SK-N-SH treated with all-trans-retinoic acid at 6 μM for 48 hours (cell line): ENCODE measurements at regions not wholly inside any gene's neighbourhood (a gene's known extent, or its start where the extent isn't known, plus 50 kb on each side); places are given as distances from the start of the nearest gene placed in this dataset.

Source experiments
- ATAC-seq: fragments of 200-7000 bp; cut with Tn5 transposase; 3 replicates; pipeline ENCODE4 v1.9.1; 2020; ENCODE audit warnings: mild to moderate bottlenecking, moderate library complexity
- ARNTL ChIP-seq: fragments of 450-650 bp; formaldehyde crosslinking; IDR thresholded peaks from 2 replicates; pipeline ENCODE4 v1.5.0; 2020; ENCODE audit warnings: low read depth, mild to moderate bottlenecking, moderate library complexity, borderline replicate concordance
- BACH2 ChIP-seq: fragments of 250-450 bp; sonication (Bioruptor Pico); IDR thresholded peaks from 2 replicates; pipeline ENCODE4 v1.9.0; 2021; ENCODE audit warnings: mild to moderate bottlenecking, borderline replicate concordance
- CSDC2 ChIP-seq: fragments of 250-450 bp; sonication (Bioruptor Pico); IDR thresholded peaks from 2 replicates; pipeline ENCODE4 v1.5.0; 2020; ENCODE audit warnings: mild to moderate bottlenecking, moderate library complexity
- ESRRG ChIP-seq: fragments of 250-450 bp; sonication (Bioruptor Pico); IDR thresholded peaks from 2 replicates; pipeline ENCODE4 v1.6.1; 2021; ENCODE audit warnings: mild to moderate bottlenecking
- GLIS3 ChIP-seq: fragments of 250-450 bp; sonication (Bioruptor Pico); IDR thresholded peaks from 2 replicates; pipeline ENCODE4 v1.5.0; 2020; ENCODE audit warnings: mild to moderate bottlenecking, moderate library complexity
- ISL1 ChIP-seq: fragments of 250-450 bp; sonication (Bioruptor Pico); IDR thresholded peaks from 2 replicates; pipeline ENCODE4 v2.1.2; 2022; ENCODE audit warnings: mild to moderate bottlenecking, moderate library complexity
- OSR1 ChIP-seq: fragments of 250-450 bp; sonication (Bioruptor Pico); IDR thresholded peaks from 2 replicates; pipeline ENCODE4 v1.8.0; 2022; ENCODE audit warnings: moderate library complexity, mild to moderate bottlenecking, inconsistent platforms
- RARB ChIP-seq: fragments of 250-450 bp; sonication (Bioruptor Pico); IDR thresholded peaks from 2 replicates; pipeline ENCODE4 v1.8.0; 2021; ENCODE audit warnings: mild to moderate bottlenecking, moderate library complexity
- SNAI2 ChIP-seq: fragments of 250-450 bp; sonication (Bioruptor Pico); IDR thresholded peaks from 2 replicates; pipeline ENCODE4 v1.5.0; 2020; ENCODE audit warnings: mild to moderate bottlenecking, moderate library complexity
- TCF4 ChIP-seq: fragments of 250-450 bp; sonication (Bioruptor Pico); IDR thresholded peaks from 2 replicates; pipeline ENCODE4 v1.8.0; 2021; ENCODE audit warnings: mild to moderate bottlenecking, moderate library complexity, borderline replicate concordance
- TOX ChIP-seq: fragments of 250-450 bp; sonication (Bioruptor Pico); IDR thresholded peaks from 2 replicates; pipeline ENCODE4 v1.8.0; 2021; ENCODE audit warnings: mild to moderate bottlenecking, moderate library complexity, borderline replicate concordance
- ZC3H10 ChIP-seq: fragments of 250-450 bp; sonication (Bioruptor Pico); IDR thresholded peaks from 2 replicates; pipeline ENCODE4 v1.5.1; 2021; ENCODE audit warnings: mild to moderate bottlenecking, moderate library complexity
- ZFP3 ChIP-seq: fragments of 250-450 bp; sonication (Bioruptor Pico); IDR thresholded peaks from 2 replicates; pipeline ENCODE4 v1.5.0; 2020; ENCODE audit warnings: mild to moderate bottlenecking, moderate library complexity
- ZFP30 ChIP-seq: fragments of 450-650 bp; formaldehyde crosslinking; IDR thresholded peaks from 2 replicates; pipeline ENCODE4 v1.5.0; 2022; ENCODE audit warnings: mild to moderate bottlenecking, moderate library complexity
- ZNF565 ChIP-seq: fragments of 450-650 bp; formaldehyde crosslinking; conservative IDR thresholded peaks from 2 replicates; pipeline ENCODE4 v1.5.0; 2020; ENCODE audit warnings: low read depth, mild to moderate bottlenecking, moderate library complexity
- ZNF70 ChIP-seq: fragments of 450-650 bp; formaldehyde crosslinking; IDR thresholded peaks from 2 replicates; pipeline ENCODE4 v1.5.0; 2020; ENCODE audit warnings: mild to moderate bottlenecking, moderate library complexity
- ZNF8 ChIP-seq: fragments of 450-650 bp; formaldehyde crosslinking; IDR thresholded peaks from 2 replicates; pipeline ENCODE4 v1.5.0; 2020; ENCODE audit warnings: mild to moderate bottlenecking, moderate library complexity
- TF ChIP-seq, protein P1 (sequence below): fragments of 250-450 bp; sonication (Bioruptor Pico); IDR thresholded peaks from 2 replicates; pipeline ENCODE4 v1.5.1; 2020; ENCODE audit warnings: low read depth, mild to moderate bottlenecking, moderate library complexity
- TF ChIP-seq, protein P2 (sequence below): fragments of 250-450 bp; sonication (Bioruptor Pico); IDR thresholded peaks from 2 replicates; pipeline ENCODE4 v1.8.0; 2020; ENCODE audit warnings: mild to moderate bottlenecking, moderate library complexity, borderline replicate concordance
- TF ChIP-seq, protein P3 (sequence below): fragments of 250-450 bp; sonication (Bioruptor Pico); IDR thresholded peaks from 2 replicates; pipeline ENCODE4 v1.8.0; 2021; ENCODE audit warnings: low read depth, mild to moderate bottlenecking, moderate library complexity, borderline replicate concordance
- TF ChIP-seq, protein P4 (sequence below): fragments of 250-450 bp; sonication (Bioruptor Pico); IDR thresholded peaks from 2 replicates; pipeline ENCODE4 v1.5.1; 2021; ENCODE audit warnings: mild to moderate bottlenecking, moderate library complexity
- TF ChIP-seq, protein P5 (sequence below): fragments of 250-450 bp; sonication (Bioruptor Pico); IDR thresholded peaks from 2 replicates; pipeline ENCODE4 v1.5.0; 2020; ENCODE audit warnings: mild to moderate bottlenecking, moderate library complexity

DNA sequence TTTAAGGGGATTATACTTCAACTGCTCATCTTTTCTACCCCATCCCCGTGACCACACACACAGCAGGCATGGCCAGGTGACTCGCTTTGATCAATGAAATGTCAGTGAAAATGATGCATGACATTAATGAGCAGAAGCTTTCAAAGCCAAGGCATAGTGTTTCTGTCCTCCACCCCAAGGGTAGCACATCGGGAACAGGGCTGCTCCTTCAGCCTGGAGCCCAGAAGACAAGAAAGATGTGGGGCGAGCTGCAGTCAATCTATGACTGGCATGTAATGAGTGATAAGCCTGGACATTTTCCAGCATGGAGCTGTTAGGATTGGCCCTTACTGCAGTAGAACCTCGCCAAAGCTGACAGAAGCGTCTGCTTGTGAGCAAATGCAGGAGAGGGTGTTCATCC lies 122.6 kb upstream of the IRX2 start:
- TF ChIP-seq, protein P1, sequence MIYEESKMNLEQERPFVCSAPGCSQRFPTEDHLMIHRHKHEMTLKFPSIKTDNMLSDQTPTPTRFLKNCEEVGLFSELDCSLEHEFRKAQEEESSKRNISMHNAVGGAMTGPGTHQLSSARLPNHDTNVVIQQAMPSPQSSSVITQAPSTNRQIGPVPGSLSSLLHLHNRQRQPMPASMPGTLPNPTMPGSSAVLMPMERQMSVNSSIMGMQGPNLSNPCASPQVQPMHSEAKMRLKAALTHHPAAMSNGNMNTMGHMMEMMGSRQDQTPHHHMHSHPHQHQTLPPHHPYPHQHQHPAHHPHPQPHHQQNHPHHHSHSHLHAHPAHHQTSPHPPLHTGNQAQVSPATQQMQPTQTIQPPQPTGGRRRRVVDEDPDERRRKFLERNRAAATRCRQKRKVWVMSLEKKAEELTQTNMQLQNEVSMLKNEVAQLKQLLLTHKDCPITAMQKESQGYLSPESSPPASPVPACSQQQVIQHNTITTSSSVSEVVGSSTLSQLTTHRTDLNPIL (CRISPR knock-in tag): no peak
- TF ChIP-seq, protein P2, sequence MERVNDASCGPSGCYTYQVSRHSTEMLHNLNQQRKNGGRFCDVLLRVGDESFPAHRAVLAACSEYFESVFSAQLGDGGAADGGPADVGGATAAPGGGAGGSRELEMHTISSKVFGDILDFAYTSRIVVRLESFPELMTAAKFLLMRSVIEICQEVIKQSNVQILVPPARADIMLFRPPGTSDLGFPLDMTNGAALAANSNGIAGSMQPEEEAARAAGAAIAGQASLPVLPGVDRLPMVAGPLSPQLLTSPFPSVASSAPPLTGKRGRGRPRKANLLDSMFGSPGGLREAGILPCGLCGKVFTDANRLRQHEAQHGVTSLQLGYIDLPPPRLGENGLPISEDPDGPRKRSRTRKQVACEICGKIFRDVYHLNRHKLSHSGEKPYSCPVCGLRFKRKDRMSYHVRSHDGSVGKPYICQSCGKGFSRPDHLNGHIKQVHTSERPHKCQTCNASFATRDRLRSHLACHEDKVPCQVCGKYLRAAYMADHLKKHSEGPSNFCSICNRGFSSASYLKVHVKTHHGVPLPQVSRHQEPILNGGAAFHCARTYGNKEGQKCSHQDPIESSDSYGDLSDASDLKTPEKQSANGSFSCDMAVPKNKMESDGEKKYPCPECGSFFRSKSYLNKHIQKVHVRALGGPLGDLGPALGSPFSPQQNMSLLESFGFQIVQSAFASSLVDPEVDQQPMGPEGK: no peak
- TF ChIP-seq, protein P3, sequence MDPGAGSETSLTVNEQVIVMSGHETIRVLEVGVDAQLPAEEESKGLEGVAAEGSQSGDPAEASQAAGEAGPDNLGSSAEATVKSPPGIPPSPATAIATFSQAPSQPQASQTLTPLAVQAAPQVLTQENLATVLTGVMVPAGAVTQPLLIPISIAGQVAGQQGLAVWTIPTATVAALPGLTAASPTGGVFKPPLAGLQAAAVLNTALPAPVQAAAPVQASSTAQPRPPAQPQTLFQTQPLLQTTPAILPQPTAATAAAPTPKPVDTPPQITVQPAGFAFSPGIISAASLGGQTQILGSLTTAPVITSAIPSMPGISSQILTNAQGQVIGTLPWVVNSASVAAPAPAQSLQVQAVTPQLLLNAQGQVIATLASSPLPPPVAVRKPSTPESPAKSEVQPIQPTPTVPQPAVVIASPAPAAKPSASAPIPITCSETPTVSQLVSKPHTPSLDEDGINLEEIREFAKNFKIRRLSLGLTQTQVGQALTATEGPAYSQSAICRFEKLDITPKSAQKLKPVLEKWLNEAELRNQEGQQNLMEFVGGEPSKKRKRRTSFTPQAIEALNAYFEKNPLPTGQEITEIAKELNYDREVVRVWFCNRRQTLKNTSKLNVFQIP (CRISPR knock-in tag): no peak
- TF ChIP-seq OSR1: no peak
- no peak for TF ChIP-seq GLIS3
- TF ChIP-seq SNAI2 (CRISPR knock-in tag): no peak
- no peak for TF ChIP-seq ISL1 (CRISPR knock-in tag)
- no peak for TF ChIP-seq RARB (CRISPR knock-in tag)
- no peak for TF ChIP-seq ZNF8 (CRISPR knock-in tag)
- TF ChIP-seq BACH2 (CRISPR knock-in tag): no peak
- no peak for ATAC-seq

DNA sequence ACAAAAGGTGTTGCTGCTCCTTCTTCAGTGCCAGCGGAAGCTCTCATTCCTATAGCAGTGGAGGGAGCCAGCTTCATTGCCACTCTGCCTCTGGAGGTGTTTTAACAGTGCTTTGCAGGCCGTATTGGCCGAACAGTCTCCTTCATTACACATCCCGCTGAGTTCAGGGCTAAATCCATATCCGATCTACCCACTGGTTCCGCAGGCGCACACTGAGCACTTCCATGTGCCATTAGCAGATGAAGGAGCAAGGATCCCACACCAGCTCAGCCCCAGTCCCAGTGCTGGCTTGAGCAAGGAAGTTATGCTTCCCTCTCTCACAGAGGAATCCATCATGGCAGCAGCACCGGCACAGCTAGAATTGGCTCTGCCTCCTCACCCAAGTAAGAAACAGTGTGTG lies 121.2 kb upstream of the IRX2 start:
- TF ChIP-seq ISL1 (CRISPR knock-in tag) (no peak), ZFP30 (CRISPR knock-in tag) (no peak), TCF4 (CRISPR knock-in tag) (no peak), ZFP3 (no peak), SNAI2 (CRISPR knock-in tag) (no peak), TOX (CRISPR knock-in tag) (no peak), ZNF70 (CRISPR knock-in tag) (no peak)
- TF ChIP-seq, protein P4, sequence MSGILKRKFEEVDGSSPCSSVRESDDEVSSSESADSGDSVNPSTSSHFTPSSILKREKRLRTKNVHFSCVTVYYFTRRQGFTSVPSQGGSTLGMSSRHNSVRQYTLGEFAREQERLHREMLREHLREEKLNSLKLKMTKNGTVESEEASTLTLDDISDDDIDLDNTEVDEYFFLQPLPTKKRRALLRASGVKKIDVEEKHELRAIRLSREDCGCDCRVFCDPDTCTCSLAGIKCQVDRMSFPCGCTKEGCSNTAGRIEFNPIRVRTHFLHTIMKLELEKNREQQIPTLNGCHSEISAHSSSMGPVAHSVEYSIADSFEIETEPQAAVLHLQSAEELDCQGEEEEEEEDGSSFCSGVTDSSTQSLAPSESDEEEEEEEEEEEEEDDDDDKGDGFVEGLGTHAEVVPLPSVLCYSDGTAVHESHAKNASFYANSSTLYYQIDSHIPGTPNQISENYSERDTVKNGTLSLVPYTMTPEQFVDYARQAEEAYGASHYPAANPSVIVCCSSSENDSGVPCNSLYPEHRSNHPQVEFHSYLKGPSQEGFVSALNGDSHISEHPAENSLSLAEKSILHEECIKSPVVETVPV (CRISPR knock-in tag): no peak
- TF ChIP-seq, protein P3 (CRISPR knock-in tag): no peak
- no peak for ATAC-seq

DNA sequence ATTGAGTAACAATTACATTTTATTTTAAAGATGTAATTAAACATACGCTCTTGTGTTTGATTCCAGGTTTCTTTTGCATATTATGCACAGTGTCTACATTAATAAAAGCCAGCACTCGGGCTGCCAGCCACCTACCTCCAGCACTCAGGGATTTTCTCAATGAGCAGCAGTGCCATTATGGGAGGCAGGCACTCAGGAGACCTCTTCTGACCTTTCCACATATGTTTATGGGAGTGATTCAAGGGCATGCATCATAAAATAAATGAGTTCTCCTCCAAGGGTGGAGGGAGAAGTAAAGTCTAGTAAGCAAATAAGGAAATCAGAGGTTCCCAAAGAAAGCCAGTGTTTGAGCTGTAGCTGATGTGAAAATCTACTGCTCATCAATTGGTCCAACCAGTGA lies 119.8 kb upstream of the IRX2 start:
- no peak for ATAC-seq
- TF ChIP-seq GLIS3: no peak
- TF ChIP-seq TOX (CRISPR knock-in tag): no peak
- TF ChIP-seq SNAI2 (CRISPR knock-in tag): no peak
- TF ChIP-seq TCF4 (CRISPR knock-in tag): no peak
- no peak for TF ChIP-seq BACH2 (CRISPR knock-in tag)
- TF ChIP-seq, protein P4 (CRISPR knock-in tag): no peak
- TF ChIP-seq ZFP3: no peak
- TF ChIP-seq, protein P1 (CRISPR knock-in tag): no peak
- no peak for TF ChIP-seq ESRRG
- no peak for TF ChIP-seq ZNF565 (CRISPR knock-in tag)
- TF ChIP-seq ZFP30 (CRISPR knock-in tag): no peak
- TF ChIP-seq ZNF8 (CRISPR knock-in tag): no peak
- no peak for TF ChIP-seq CSDC2 (CRISPR knock-in tag)
- TF ChIP-seq, protein P5, sequence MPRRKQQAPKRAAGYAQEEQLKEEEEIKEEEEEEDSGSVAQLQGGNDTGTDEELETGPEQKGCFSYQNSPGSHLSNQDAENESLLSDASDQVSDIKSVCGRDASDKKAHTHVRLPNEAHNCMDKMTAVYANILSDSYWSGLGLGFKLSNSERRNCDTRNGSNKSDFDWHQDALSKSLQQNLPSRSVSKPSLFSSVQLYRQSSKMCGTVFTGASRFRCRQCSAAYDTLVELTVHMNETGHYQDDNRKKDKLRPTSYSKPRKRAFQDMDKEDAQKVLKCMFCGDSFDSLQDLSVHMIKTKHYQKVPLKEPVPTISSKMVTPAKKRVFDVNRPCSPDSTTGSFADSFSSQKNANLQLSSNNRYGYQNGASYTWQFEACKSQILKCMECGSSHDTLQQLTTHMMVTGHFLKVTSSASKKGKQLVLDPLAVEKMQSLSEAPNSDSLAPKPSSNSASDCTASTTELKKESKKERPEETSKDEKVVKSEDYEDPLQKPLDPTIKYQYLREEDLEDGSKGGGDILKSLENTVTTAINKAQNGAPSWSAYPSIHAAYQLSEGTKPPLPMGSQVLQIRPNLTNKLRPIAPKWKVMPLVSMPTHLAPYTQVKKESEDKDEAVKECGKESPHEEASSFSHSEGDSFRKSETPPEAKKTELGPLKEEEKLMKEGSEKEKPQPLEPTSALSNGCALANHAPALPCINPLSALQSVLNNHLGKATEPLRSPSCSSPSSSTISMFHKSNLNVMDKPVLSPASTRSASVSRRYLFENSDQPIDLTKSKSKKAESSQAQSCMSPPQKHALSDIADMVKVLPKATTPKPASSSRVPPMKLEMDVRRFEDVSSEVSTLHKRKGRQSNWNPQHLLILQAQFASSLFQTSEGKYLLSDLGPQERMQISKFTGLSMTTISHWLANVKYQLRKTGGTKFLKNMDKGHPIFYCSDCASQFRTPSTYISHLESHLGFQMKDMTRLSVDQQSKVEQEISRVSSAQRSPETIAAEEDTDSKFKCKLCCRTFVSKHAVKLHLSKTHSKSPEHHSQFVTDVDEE (CRISPR knock-in tag): no peak
- no peak for TF ChIP-seq ARNTL (CRISPR knock-in tag)
- TF ChIP-seq, protein P3 (CRISPR knock-in tag): no peak
- no peak for TF ChIP-seq ZC3H10 (CRISPR knock-in tag)
